Sigmoid colon (tissue), 4 donors: ENCODE measurements at regions not wholly inside any gene's neighbourhood (a gene's known extent, or its start where the extent isn't known, plus 50 kb on each side); places are given as distances from the start of the nearest gene placed in this dataset.

ENCODE experiments used
- POLR2A ChIP-seq, 2 donors: fragments of 450-650 bp; IDR thresholded peaks; one replicate each; pipeline ENCODE4 v1.6.1; 2016; ENCODE audit warnings: antibody characterized with exemption in 2 of 2, mild to moderate bottlenecking in 2 of 2, moderate library complexity in 2 of 2
- POLR2AphosphoS5 ChIP-seq, 4 donors: sonication (generic); formaldehyde crosslinking; IDR thresholded peaks; one replicate each; pipeline ENCODE4 v1.6.1; 2017; ENCODE audit warnings: antibody characterized with exemption in 4 of 4
- TF ChIP-seq, protein P1 (sequence below), 4 experiments: fragments of 450-650 bp in 3 of 4; fragments of 200-600 bp in 1 of 4; IDR thresholded peaks; one replicate each; pipeline ENCODE4 v1.5.1; 2016 to 2019; ENCODE audit warnings: antibody characterized with exemption in 4 of 4, mild to moderate bottlenecking in 3 of 4, moderate library complexity in 2 of 4

DNA sequence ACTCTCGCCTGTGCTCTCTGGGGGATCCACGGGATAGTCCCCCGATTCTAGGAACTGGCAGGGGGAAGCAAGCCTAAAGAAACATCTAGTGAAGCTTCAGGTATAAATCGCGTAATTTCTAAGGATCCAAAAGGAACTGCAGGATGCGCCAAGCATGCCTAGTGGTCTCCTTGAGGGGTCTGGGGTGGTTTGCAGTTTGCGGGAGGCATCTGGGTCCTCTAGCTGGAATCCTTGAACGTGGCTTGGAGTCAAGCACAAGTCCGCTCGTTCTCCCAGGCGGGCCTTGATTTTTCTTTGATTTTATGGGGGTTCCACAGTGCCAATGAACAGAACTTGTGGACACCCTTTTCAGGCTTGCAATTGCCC, 1000.5 kb downstream of the KCNJ18 start:
- TF ChIP-seq, protein P1, sequence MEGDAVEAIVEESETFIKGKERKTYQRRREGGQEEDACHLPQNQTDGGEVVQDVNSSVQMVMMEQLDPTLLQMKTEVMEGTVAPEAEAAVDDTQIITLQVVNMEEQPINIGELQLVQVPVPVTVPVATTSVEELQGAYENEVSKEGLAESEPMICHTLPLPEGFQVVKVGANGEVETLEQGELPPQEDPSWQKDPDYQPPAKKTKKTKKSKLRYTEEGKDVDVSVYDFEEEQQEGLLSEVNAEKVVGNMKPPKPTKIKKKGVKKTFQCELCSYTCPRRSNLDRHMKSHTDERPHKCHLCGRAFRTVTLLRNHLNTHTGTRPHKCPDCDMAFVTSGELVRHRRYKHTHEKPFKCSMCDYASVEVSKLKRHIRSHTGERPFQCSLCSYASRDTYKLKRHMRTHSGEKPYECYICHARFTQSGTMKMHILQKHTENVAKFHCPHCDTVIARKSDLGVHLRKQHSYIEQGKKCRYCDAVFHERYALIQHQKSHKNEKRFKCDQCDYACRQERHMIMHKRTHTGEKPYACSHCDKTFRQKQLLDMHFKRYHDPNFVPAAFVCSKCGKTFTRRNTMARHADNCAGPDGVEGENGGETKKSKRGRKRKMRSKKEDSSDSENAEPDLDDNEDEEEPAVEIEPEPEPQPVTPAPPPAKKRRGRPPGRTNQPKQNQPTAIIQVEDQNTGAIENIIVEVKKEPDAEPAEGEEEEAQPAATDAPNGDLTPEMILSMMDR (IDR thresholded peaks at IDR 0.05), result no peak
- TF ChIP-seq POLR2A (IDR thresholded peaks at IDR 0.05), result no peak
- no peak for TF ChIP-seq POLR2AphosphoS5 (IDR thresholded peaks at IDR 0.05)
